Gastroesophageal sphincter (tissue), 3 donors: ENCODE measurements at regions not wholly inside any gene's neighbourhood (a gene's known extent, or its start where the extent isn't known, plus 50 kb on each side); places are given as distances from the start of the nearest gene placed in this dataset.

Experiments used
- POLR2A ChIP-seq, 2 donors: fragments of 450-650 bp; IDR thresholded peaks; one replicate each; pipeline ENCODE4 v1.6.1; 2017; ENCODE audit warnings: antibody characterized with exemption in 2 of 2, mild to moderate bottlenecking in 2 of 2, moderate library complexity in 1 of 2
- TF ChIP-seq, protein P1 (sequence below), 4 experiments: fragments of 200-600 bp in 2 of 4; fragments of 450-650 bp in 2 of 4; sonication (generic) in 1 of 4; IDR thresholded peaks; one replicate each; pipeline ENCODE4 v1.5.1; 2017 to 2019; ENCODE audit warnings: antibody characterized with exemption in 4 of 4, mild to moderate bottlenecking in 2 of 4, moderate library complexity in 2 of 4

DNA sequence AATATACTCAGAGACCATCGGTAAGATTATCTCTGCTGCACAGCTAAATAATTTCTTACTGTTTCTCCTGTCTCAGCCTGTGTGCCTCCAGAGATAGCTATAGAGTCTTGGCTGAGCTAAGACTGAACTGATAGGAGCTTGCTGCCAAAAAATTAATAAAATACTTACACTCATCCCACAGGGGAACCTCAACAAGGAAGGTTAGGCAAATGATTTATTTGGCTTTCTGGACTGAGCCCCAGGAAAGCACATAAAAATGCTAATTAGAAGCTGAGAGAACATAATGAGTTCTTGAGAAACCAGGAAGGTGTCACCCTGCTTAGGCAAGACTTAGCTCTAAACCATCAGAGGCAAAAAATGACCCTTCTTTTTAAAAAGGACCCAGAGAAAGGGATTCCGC lies 534.5 kb downstream of the TNS3 start:
- TF ChIP-seq, protein P1, sequence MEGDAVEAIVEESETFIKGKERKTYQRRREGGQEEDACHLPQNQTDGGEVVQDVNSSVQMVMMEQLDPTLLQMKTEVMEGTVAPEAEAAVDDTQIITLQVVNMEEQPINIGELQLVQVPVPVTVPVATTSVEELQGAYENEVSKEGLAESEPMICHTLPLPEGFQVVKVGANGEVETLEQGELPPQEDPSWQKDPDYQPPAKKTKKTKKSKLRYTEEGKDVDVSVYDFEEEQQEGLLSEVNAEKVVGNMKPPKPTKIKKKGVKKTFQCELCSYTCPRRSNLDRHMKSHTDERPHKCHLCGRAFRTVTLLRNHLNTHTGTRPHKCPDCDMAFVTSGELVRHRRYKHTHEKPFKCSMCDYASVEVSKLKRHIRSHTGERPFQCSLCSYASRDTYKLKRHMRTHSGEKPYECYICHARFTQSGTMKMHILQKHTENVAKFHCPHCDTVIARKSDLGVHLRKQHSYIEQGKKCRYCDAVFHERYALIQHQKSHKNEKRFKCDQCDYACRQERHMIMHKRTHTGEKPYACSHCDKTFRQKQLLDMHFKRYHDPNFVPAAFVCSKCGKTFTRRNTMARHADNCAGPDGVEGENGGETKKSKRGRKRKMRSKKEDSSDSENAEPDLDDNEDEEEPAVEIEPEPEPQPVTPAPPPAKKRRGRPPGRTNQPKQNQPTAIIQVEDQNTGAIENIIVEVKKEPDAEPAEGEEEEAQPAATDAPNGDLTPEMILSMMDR (IDR thresholded peaks at IDR 0.05), result no peak
- TF ChIP-seq POLR2A (IDR thresholded peaks at IDR 0.05), result no peak
